GM23338 (cell line): ENCODE measurements at regions not wholly inside any gene's neighbourhood (a gene's known extent, or its start where the extent isn't known, plus 50 kb on each side); places are given as distances from the start of the nearest gene placed in this dataset.

ENCODE experiments used
- ATAC-seq: fragments of 200-7000 bp; cut with Tn5 transposase; 3 replicates; pipeline ENCODE4 v1.9.1; 2020
- DNase-seq: peaks from one replicate; pipeline ENCODE4 v3.0.0-alpha.2; 2015; ENCODE audit warnings: low spot score
- H2AFZ ChIP-seq: fragments of 200-600 bp; sonication (generic); 2 replicates; pipeline ENCODE4 v1.8.0; 2016; ENCODE audit warnings: antibody characterized with exemption, mild to moderate bottlenecking, moderate library complexity
- H3F3A ChIP-seq: fragments of 200-600 bp; sonication (generic); replicated peaks from 2 replicates; pipeline ENCODE4 v1.8.0; 2017; ENCODE audit warnings: antibody characterized with exemption, mixed run types, low read depth
- H3K27ac ChIP-seq: fragments of 200-600 bp; sonication (generic); 2 replicates; pipeline ENCODE4 v1.6.1; 2016; ENCODE audit warnings: low read depth
- H3K27me3 ChIP-seq: fragments of 200-600 bp; sonication (generic); 2 replicates; pipeline ENCODE4 v1.8.0; 2016; ENCODE audit warnings: mild to moderate bottlenecking, mixed run types, moderate library complexity; ENCODE audit not compliant: insufficient read depth
- H3K36me3 ChIP-seq: fragments of 200-600 bp; sonication (generic); 2 replicates; pipeline ENCODE4 v1.8.0; 2016; ENCODE audit warnings: mild to moderate bottlenecking; ENCODE audit not compliant: insufficient read depth
- H3K4me1 ChIP-seq: fragments of 200-600 bp; sonication (generic); 2 replicates; pipeline ENCODE4 v1.8.0; 2016; ENCODE audit warnings: mild to moderate bottlenecking, moderate library complexity; ENCODE audit not compliant: insufficient read depth
- H3K4me2 ChIP-seq: fragments of 200-600 bp; sonication (generic); 2 replicates; pipeline ENCODE4 v1.7.1; 2017; ENCODE audit warnings: mixed run types
- H3K4me3 ChIP-seq: fragments of 200-600 bp; sonication (generic); 2 replicates; pipeline ENCODE4 v1.6.1; 2016; ENCODE audit warnings: mixed run types
- H3K79me2 ChIP-seq: fragments of 200-600 bp; sonication (generic); replicated peaks from 2 replicates; pipeline ENCODE4 v1.8.0; 2017; ENCODE audit warnings: mild to moderate bottlenecking; ENCODE audit not compliant: insufficient read depth
- H3K9me2 ChIP-seq: fragments of 200-600 bp; sonication (generic); 2 replicates; pipeline ENCODE4 v1.8.0; 2017; ENCODE audit not compliant: insufficient read depth
- H4K20me1 ChIP-seq: fragments of 200-600 bp; sonication (generic); replicated peaks from 2 replicates; pipeline ENCODE4 v1.8.0; 2017; ENCODE audit warnings: mild to moderate bottlenecking; ENCODE audit not compliant: insufficient read depth
- H3K27ac Mint-ChIP-seq: 2 replicates; pipeline ENCODE4 v1.8.0; 2020; ENCODE audit warnings: inconsistent platforms, mild to moderate bottlenecking, moderate library complexity, mixed read lengths
- H3K27me3 Mint-ChIP-seq: 3 replicates; pipeline ENCODE4 v1.8.0; 2022; ENCODE audit warnings: low read depth, mild to moderate bottlenecking, moderate library complexity, mixed read lengths, inconsistent platforms; ENCODE audit not compliant: insufficient read depth, poor library complexity
- H3K36me3 Mint-ChIP-seq: 3 replicates; pipeline ENCODE4 v1.8.0; 2021; ENCODE audit warnings: low read depth, mild to moderate bottlenecking, inconsistent platforms, moderate library complexity, mixed read lengths
- H3K4me1 Mint-ChIP-seq: 3 replicates; pipeline ENCODE4 v1.8.0; 2020; ENCODE audit warnings: mild to moderate bottlenecking, inconsistent platforms, mixed read lengths
- H3K4me3 Mint-ChIP-seq: 3 replicates; pipeline ENCODE4 v1.8.0; 2021; ENCODE audit warnings: moderate library complexity, mild to moderate bottlenecking, inconsistent platforms, mixed read lengths
- H3K9me3 Mint-ChIP-seq: 3 replicates; pipeline ENCODE4 v1.8.0; 2020; ENCODE audit warnings: moderate library complexity, mild to moderate bottlenecking, inconsistent platforms, mixed read lengths
- ETS1 ChIP-seq: IDR thresholded peaks from 2 replicates; pipeline ENCODE4 v1.6.1; 2016; ENCODE audit warnings: antibody characterized with exemption
- EZH2 ChIP-seq: fragments of 200-600 bp; sonication (generic); IDR thresholded peaks from one replicate; pipeline ENCODE4 v1.8.0; 2017; ENCODE audit warnings: antibody characterized with exemption, mild to moderate bottlenecking, low read depth; ENCODE audit not compliant: unreplicated experiment
- JUNB ChIP-seq: IDR thresholded peaks from one replicate; pipeline ENCODE4 v1.6.1; 2016; ENCODE audit warnings: antibody characterized with exemption; ENCODE audit not compliant: unreplicated experiment
- POLR2AphosphoS5 ChIP-seq: IDR thresholded peaks from 2 replicates; pipeline ENCODE4 v1.6.1; 2016; ENCODE audit warnings: antibody characterized with exemption, low read depth
- STAT1 ChIP-seq: IDR thresholded peaks from one replicate; pipeline ENCODE4 v1.6.1; 2016; ENCODE audit warnings: antibody characterized with exemption; ENCODE audit not compliant: unreplicated experiment
- TF ChIP-seq, protein P1 (sequence below): fragments of 250-450 bp; sonication (Bioruptor Pico); IDR thresholded peaks from 2 replicates; pipeline ENCODE4 v1.5.0; 2020; ENCODE audit warnings: mild to moderate bottlenecking, moderate library complexity

GRCh38 chr10:120646738-120647456, 189.9 kb downstream of the PLPP4 start:
- Histone ChIP-seq H3K27ac (no peak overlapping the region), H3K79me2 (no peaks in the 10 kb centered on the region), H3K9me2 (peaks cover 9% of the 10 kb centered on the region; the same call in 1 of the 2 replicates), H3K4me2 (no peak overlapping the region), H3K4me3 (no peak overlapping the region), H3F3A (peaks cover 5% of the 10 kb centered on the region; the same call in 1 of the 2 replicates), H3K4me1 (peaks cover 30% of the 10 kb centered on the region), H3K36me3 (no peaks in the 10 kb centered on the region), H3K27me3 (peaks cover 15% of the 10 kb centered on the region; the same call in 1 of the 2 replicates), H2AFZ (no peak overlapping the region), H4K20me1 (no peaks in the 10 kb centered on the region)
- Mint-ChIP-seq H3K27me3 (peaks cover 20% of the 10 kb centered on the region), H3K9me3 (no peaks in the 10 kb centered on the region), H3K27ac (no peak overlapping the region), H3K36me3 (no peaks in the 10 kb centered on the region; the same call in 2 of the 3 replicates), H3K4me1 (peaks cover 43% of the 10 kb centered on the region), H3K4me3 (no peak overlapping the region)
- ATAC-seq = peak; percentile 13; the same call in 2 of the 3 replicates
- no peak for DNase-seq
- TF ChIP-seq EZH2 (no peak), POLR2AphosphoS5 (no peak), STAT1 (no peak), ETS1 (no peak), JUNB (no peak)
- TF ChIP-seq, protein P1, sequence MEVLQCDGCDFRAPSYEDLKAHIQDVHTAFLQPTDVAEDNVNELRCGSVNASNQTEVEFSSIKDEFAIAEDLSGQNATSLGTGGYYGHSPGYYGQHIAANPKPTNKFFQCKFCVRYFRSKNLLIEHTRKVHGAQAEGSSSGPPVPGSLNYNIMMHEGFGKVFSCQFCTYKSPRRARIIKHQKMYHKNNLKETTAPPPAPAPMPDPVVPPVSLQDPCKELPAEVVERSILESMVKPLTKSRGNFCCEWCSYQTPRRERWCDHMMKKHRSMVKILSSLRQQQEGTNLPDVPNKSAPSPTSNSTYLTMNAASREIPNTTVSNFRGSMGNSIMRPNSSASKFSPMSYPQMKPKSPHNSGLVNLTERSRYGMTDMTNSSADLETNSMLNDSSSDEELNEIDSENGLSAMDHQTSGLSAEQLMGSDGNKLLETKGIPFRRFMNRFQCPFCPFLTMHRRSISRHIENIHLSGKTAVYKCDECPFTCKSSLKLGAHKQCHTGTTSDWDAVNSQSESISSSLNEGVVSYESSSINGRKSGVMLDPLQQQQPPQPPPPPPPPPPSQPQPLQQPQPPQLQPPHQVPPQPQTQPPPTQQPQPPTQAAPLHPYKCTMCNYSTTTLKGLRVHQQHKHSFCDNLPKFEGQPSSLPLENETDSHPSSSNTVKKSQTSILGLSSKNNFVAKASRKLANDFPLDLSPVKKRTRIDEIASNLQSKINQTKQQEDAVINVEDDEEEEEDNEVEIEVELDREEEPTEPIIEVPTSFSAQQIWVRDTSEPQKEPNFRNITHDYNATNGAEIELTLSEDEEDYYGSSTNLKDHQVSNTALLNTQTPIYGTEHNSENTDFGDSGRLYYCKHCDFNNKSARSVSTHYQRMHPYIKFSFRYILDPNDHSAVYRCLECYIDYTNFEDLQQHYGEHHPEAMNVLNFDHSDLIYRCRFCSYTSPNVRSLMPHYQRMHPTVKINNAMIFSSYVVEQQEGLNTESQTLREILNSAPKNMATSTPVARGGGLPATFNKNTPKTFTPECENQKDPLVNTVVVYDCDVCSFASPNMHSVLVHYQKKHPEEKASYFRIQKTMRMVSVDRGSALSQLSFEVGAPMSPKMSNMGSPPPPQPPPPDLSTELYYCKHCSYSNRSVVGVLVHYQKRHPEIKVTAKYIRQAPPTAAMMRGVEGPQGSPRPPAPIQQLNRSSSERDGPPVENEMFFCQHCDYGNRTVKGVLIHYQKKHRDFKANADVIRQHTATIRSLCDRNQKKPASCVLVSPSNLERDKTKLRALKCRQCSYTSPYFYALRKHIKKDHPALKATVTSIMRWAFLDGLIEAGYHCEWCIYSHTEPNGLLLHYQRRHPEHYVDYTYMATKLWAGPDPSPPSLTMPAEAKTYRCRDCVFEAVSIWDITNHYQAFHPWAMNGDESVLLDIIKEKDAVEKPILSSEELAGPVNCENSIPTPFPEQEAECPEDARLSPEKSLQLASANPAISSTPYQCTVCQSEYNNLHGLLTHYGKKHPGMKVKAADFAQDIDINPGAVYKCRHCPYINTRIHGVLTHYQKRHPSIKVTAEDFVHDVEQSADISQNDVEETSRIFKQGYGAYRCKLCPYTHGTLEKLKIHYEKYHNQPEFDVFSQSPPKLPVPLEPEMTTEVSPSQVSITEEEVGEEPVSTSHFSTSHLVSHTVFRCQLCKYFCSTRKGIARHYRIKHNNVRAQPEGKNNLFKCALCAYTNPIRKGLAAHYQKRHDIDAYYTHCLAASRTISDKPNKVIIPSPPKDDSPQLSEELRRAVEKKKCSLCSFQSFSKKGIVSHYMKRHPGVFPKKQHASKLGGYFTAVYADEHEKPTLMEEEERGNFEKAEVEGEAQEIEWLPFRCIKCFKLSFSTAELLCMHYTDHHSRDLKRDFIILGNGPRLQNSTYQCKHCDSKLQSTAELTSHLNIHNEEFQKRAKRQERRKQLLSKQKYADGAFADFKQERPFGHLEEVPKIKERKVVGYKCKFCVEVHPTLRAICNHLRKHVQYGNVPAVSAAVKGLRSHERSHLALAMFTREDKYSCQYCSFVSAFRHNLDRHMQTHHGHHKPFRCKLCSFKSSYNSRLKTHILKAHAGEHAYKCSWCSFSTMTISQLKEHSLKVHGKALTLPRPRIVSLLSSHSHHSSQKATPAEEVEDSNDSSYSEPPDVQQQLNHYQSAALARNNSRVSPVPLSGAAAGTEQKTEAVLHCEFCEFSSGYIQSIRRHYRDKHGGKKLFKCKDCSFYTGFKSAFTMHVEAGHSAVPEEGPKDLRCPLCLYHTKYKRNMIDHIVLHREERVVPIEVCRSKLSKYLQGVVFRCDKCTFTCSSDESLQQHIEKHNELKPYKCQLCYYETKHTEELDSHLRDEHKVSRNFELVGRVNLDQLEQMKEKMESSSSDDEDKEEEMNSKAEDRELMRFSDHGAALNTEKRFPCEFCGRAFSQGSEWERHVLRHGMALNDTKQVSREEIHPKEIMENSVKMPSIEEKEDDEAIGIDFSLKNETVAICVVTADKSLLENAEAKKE (CRISPR knock-in tag) = no peak
